ENCODE measurements at regions not wholly inside any gene's neighbourhood (a gene's known extent, or its start where the extent isn't known, plus 50 kb on each side); places are given as distances from the start of the nearest gene placed in this dataset.

DNA sequence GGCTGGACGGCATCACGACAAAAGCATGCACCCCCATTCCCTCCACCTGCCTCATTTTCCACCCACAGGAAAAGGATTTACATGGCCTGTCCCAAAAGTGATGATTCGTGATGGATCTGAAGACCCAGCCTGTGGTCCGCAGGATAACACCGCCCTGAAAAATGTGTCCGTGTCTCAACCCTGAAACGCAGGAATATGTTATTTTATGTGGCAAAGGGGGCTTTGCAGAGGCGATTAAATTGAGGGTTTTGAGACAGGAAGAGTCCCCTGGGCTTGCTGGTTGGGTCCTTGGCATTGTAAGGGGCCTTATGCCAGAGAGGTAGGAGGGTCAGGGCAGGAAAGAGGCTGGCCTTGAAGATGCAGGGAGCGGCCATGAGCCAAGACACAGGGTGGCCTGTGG, 80.2 kb upstream of the PPP2R2D start:
- TF ChIP-seq POLR2A (IDR thresholded peaks at IDR 0.05) = no peak
- TF ChIP-seq CTCF (IDR thresholded peaks at IDR 0.05) = no peak

All from gastroesophageal sphincter (tissue), 3 donors.